Ovary (tissue), 7 donors: ENCODE measurements at regions not wholly inside any gene's neighbourhood (a gene's known extent, or its start where the extent isn't known, plus 50 kb on each side); places are given as distances from the start of the nearest gene placed in this dataset.

ENCODE experiments used
- DNase-seq, 5 donors: peaks; one replicate each; pipeline ENCODE4 v3.0.0-alpha.2; 2019 to 2020
- H3K27ac ChIP-seq, 2 donors: fragments of 200-600 bp; one replicate each; pipeline versions ENCODE4 v1.5.1 to v1.8.0; 2019 to 2022
- H3K27me3 ChIP-seq: fragments of 200-600 bp; one replicate; pipeline ENCODE4 v1.8.0; 2022
- H3K36me3 ChIP-seq: fragments of 200-600 bp; sonication (generic); one replicate; pipeline ENCODE4 v1.5.1; 2019
- H3K4me1 ChIP-seq: one replicate; pipeline ENCODE4 v1.8.1; 2013; ENCODE audit warnings: mild to moderate bottlenecking, moderate library complexity; ENCODE audit not compliant: insufficient read depth
- H3K4me3 ChIP-seq: fragments of 200-600 bp; sonication (generic); one replicate; pipeline ENCODE4 v1.5.1; 2017
- H3K9me3 ChIP-seq, 2 donors: fragments of 200-600 bp in 1 of 2; sonication (generic) in 1 of 2; one replicate each; pipeline versions ENCODE4 v1.5.1 to v1.8.1; 2013 to 2019; ENCODE audit warnings: mild to moderate bottlenecking in 1 of 2, moderate library complexity in 1 of 2
- EP300 ChIP-seq: sonication (generic); formaldehyde crosslinking; IDR thresholded peaks from one replicate; pipeline ENCODE4 v1.6.1; 2017; ENCODE audit warnings: antibody characterized with exemption
- POLR2A ChIP-seq: fragments of 450-650 bp; IDR thresholded peaks from one replicate; pipeline ENCODE4 v1.6.1; 2017; ENCODE audit warnings: antibody characterized with exemption, mild to moderate bottlenecking, moderate library complexity
- WGBS, 3 donors: extraction: QIAGEN DNeasy Blood & Tissue Kit in 1 of 3; methylation state at CpG; one replicate each; pipeline versions ENCODE4 v1.1.5 to v1.1.7; 2013 to 2017; 5-methylcytosine and 5-hydroxymethylcytosine counted together
- intact Hi-C, 4 donors: fragments of 100-400 bp; cut with DNase I; formaldehyde crosslinking; loops; one replicate each; pipeline versions ENCODE4 v1.11.0 to v1.15.1; 2022 to 2023
- TF ChIP-seq, protein P1 (sequence below), 3 donors: fragments of 450-650 bp in 2 of 3; fragments of 200-600 bp in 1 of 3; IDR thresholded peaks; one replicate each; pipeline versions ENCODE4 v1.5.1 to v1.8.0; 2016 to 2022; ENCODE audit warnings: antibody characterized with exemption in 3 of 3, mild to moderate bottlenecking in 1 of 3
- donor health status: DM: no; HTN: no; CAD: no; lungs with moderate emphysema.
- donor health status: DM: no; HTN: no; CAD: no.
- donor health status: Bipolar disorder and iron deficiency.
- donor health status: DM: no; HTN: no; CAD: no.
- donor health status: DM: yes; HTN: yes; CAD: no.

DNA sequence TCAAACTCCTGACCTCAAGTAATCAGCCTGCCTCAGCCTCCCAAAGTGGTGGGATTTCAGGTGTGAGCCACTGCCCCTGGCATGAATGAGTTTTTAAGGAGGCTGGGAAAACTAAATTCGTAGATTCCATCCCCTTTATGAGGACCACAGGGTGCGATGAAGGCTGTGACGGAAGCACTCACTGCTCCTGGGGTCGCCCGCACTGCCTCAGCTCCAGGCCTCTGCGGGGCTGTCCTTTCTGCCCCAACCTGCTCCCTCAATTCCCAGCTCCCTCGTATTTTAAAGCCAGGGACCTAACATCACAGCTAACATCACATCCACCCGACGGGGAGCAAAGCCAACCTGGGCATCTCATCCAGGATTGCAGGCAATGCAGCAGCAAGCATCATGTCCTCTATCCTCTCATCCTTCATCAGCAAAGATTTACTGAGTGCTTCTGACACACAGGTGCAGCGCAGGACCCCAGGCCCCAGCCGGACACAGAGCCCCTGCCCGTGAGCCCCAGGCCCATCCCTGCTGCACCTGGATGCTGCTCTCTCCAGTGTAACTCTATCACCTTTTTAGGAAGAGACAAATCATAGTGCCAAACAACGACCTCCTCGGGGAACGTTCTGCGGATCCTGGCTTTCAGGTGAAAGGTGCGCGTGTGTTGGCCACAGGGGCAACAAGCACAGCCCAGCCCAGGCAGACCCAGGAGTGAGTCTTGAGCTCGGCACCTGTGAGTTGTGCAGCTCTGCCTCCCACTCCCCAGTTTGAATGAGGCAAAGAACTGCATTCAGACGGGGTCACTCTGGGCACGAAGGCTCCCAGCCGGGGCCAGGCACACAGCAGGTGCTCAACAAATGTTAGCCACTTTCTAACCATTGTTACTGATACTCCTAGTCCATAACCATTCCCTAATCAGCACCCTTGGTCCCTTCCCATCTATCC, 134.3 kb downstream of the CRYBB2 start:
- peak in 2 of 5 donors; percentile 7 to 20 for DNase-seq
- intact Hi-C loops = no loop called here
- WGBS, 3 donors = 91 to 94% (median 94%) methylated on average over 22 of the region's 22 CpGs

GRCh38 chr22:25354456-25354855, 135.0 kb downstream of the CRYBB2 start:
- Histone ChIP-seq H3K4me1 (no peaks in the 10 kb centered on the region), H3K27ac (no peak overlapping the region), H3K27me3 (no peaks in the 10 kb centered on the region), H3K9me3 (no peaks in the 10 kb centered on the region), H3K36me3 (peaks cover 2% of the 10 kb centered on the region), H3K4me3 (no peak overlapping the region)
- intact Hi-C loops = no loop called here
- DNase-seq = peak in 2 of 5 donors; percentile 12 to 34
- TF ChIP-seq EP300 (no peak), POLR2A (no peak)
- TF ChIP-seq, protein P1, sequence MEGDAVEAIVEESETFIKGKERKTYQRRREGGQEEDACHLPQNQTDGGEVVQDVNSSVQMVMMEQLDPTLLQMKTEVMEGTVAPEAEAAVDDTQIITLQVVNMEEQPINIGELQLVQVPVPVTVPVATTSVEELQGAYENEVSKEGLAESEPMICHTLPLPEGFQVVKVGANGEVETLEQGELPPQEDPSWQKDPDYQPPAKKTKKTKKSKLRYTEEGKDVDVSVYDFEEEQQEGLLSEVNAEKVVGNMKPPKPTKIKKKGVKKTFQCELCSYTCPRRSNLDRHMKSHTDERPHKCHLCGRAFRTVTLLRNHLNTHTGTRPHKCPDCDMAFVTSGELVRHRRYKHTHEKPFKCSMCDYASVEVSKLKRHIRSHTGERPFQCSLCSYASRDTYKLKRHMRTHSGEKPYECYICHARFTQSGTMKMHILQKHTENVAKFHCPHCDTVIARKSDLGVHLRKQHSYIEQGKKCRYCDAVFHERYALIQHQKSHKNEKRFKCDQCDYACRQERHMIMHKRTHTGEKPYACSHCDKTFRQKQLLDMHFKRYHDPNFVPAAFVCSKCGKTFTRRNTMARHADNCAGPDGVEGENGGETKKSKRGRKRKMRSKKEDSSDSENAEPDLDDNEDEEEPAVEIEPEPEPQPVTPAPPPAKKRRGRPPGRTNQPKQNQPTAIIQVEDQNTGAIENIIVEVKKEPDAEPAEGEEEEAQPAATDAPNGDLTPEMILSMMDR (IDR thresholded peaks at IDR 0.05) = no peak
- 62 to 70% (median 69%) methylated on average over 12 of the region's 12 CpGs for WGBS, 3 donors

More for the DNA sequence above, 134.3 kb downstream of the CRYBB2 start:
- no peak overlapping the region for H3K27ac ChIP-seq
- no peaks in the 10 kb centered on the region for H3K27me3 ChIP-seq
- H3K4me1 ChIP-seq = no peaks in the 10 kb centered on the region
- no peaks in the 10 kb centered on the region for H3K9me3 ChIP-seq
- H3K4me3 ChIP-seq = no peak overlapping the region
- peaks cover 2% of the 10 kb centered on the region for H3K36me3 ChIP-seq
- TF ChIP-seq, protein P1 (IDR thresholded peaks at IDR 0.05) = no peak
- TF ChIP-seq EP300 (no peak), POLR2A (no peak)

GRCh38 chr22:25357132-25357455, 137.7 kb downstream of the CRYBB2 start:
- H3K36me3 ChIP-seq = peaks cover 2% of the 10 kb centered on the region
- no peak overlapping the region for H3K4me3 ChIP-seq
- peak in 2 of 5 donors; percentile 7 to 13 for DNase-seq
- H3K27me3 ChIP-seq = no peaks in the 10 kb centered on the region
- intact Hi-C loops = no loop called here
- 89 to 96% (median 92%) methylated on average over 10 of the region's 10 CpGs for WGBS, 3 donors
- no peak for TF ChIP-seq POLR2A
- TF ChIP-seq, protein P1 (IDR thresholded peaks at IDR 0.05) = no peak
- TF ChIP-seq EP300 = no peak
- H3K27ac ChIP-seq = no peak overlapping the region
- no peaks in the 10 kb centered on the region for H3K9me3 ChIP-seq
- H3K4me1 ChIP-seq = no peaks in the 10 kb centered on the region

- no peak for TF ChIP-seq POLR2A
- TF ChIP-seq, protein P1 (IDR thresholded peaks at IDR 0.05) = no peak
- TF ChIP-seq EP300 = no peak
- peaks cover 2% of the 10 kb centered on the region for H3K4me1 ChIP-seq
- DNase-seq = peak in 2 of 5 donors; percentile 4 to 9
- no peaks in the 10 kb centered on the region for H3K36me3 ChIP-seq
- H3K27me3 ChIP-seq = no peaks in the 10 kb centered on the region
- 80 to 82% (median 81%) methylated on average over 7 of the region's 7 CpGs for WGBS, 3 donors
- no peaks in the 10 kb centered on the region for H3K9me3 ChIP-seq
- intact Hi-C loops = no loop called here
- no peak overlapping the region for H3K27ac ChIP-seq
- H3K4me3 ChIP-seq = no peak overlapping the region
Observed at GRCh38 chr22:25357606-25358420, 138.4 kb downstream of the CRYBB2 start.
